Hepatocyte (in vitro differentiated cells): ENCODE measurements at regions not wholly inside any gene's neighbourhood (a gene's known extent, or its start where the extent isn't known, plus 50 kb on each side); places are given as distances from the start of the nearest gene placed in this dataset.

ENCODE experiments used
- DNase-seq: peaks from one replicate; pipeline ENCODE4 v3.0.0-alpha.2; 2016; ENCODE audit warnings: low spot score
- H2AFZ ChIP-seq: fragments of 200-600 bp; sonication (generic); 2 replicates; pipeline ENCODE4 v1.6.0; 2016; ENCODE audit warnings: antibody characterized with exemption, mild to moderate bottlenecking
- H3K27ac ChIP-seq: fragments of 200-600 bp; sonication (generic); 2 replicates; pipeline ENCODE4 v1.5.1; 2016; ENCODE audit warnings: mild to moderate bottlenecking
- H3K27me3 ChIP-seq: fragments of 200-600 bp; sonication (generic); 2 replicates; pipeline ENCODE4 v1.6.1; 2016
- H3K36me3 ChIP-seq: fragments of 200-600 bp; sonication (generic); replicated peaks from 2 replicates; pipeline ENCODE4 v1.5.1; 2016; ENCODE audit warnings: low read depth; ENCODE audit not compliant: insufficient read depth
- H3K4me1 ChIP-seq: fragments of 200-600 bp; sonication (generic); 2 replicates; pipeline ENCODE4 v1.5.1; 2016; ENCODE audit warnings: mild to moderate bottlenecking, moderate library complexity; ENCODE audit not compliant: insufficient read depth
- H3K4me2 ChIP-seq: fragments of 200-600 bp; sonication (generic); 2 replicates; pipeline ENCODE4 v1.6.0; 2016
- H3K4me3 ChIP-seq: fragments of 200-600 bp; sonication (generic); 2 replicates; pipeline ENCODE4 v1.5.1; 2016; ENCODE audit warnings: mild to moderate bottlenecking
- H3K79me2 ChIP-seq: fragments of 200-600 bp; sonication (generic); 2 replicates; pipeline ENCODE4 v1.6.0; 2017; ENCODE audit warnings: mild to moderate bottlenecking
- H3K9me2 ChIP-seq: fragments of 200-600 bp; sonication (generic); replicated peaks from 2 replicates; pipeline ENCODE4 v1.6.0; 2017; ENCODE audit warnings: mild to moderate bottlenecking; ENCODE audit not compliant: insufficient read depth
- H3K9me3 ChIP-seq: fragments of 200-600 bp; sonication (generic); 2 replicates; pipeline ENCODE4 v1.5.1; 2016; ENCODE audit warnings: low read depth, mild to moderate bottlenecking
- H4K20me1 ChIP-seq: fragments of 200-600 bp; sonication (generic); 2 replicates; pipeline ENCODE4 v1.6.0; 2016; ENCODE audit warnings: mild to moderate bottlenecking; ENCODE audit not compliant: insufficient read depth, poor library complexity, severe bottlenecking
- CTCF ChIP-seq: fragments of 200-600 bp; sonication (generic); IDR thresholded peaks from 2 replicates; pipeline ENCODE4 v1.5.1; 2016; ENCODE audit warnings: antibody characterized with exemption, mild to moderate bottlenecking; ENCODE audit not compliant: poor library complexity
- EZH2 ChIP-seq: fragments of 200-600 bp; sonication (generic); IDR thresholded peaks from 2 replicates; pipeline ENCODE4 v1.6.1; 2016; ENCODE audit warnings: antibody characterized with exemption, mild to moderate bottlenecking, borderline replicate concordance
- EZH2phosphoT487 ChIP-seq: fragments of 200-600 bp; sonication (generic); IDR thresholded peaks from one replicate; pipeline ENCODE4 v1.6.1; 2018; ENCODE audit warnings: antibody characterized with exemption, mild to moderate bottlenecking, low read depth, moderate library complexity; ENCODE audit not compliant: unreplicated experiment, severe bottlenecking
- WGBS: methylation state at CpG from one replicate; pipeline ENCODE4 v1.1.6; 2016; ENCODE audit warnings: low lambda C conversion rate; ENCODE audit errors: missing lambda C conversion rate; 5-methylcytosine and 5-hydroxymethylcytosine counted together

GRCh38 chr2:156155319-156155718, 177.2 kb downstream of the NR4A2 start:
- no peak overlapping the region for H2AFZ ChIP-seq
- no peak overlapping the region for H3K27ac ChIP-seq
- no peak for TF ChIP-seq EZH2phosphoT487
- no peak for TF ChIP-seq CTCF
- H3K36me3 ChIP-seq: no peaks in the 10 kb centered on the region
- no peak for DNase-seq
- no peaks in the 10 kb centered on the region for H3K9me3 ChIP-seq
- WGBS: 88% methylated on average over 3 of the region's 3 CpGs
- no peaks in the 10 kb centered on the region for H3K9me2 ChIP-seq
- no peaks in the 10 kb centered on the region for H3K4me1 ChIP-seq
- no peaks in the 10 kb centered on the region for H4K20me1 ChIP-seq
- H3K79me2 ChIP-seq: no peaks in the 10 kb centered on the region
- H3K27me3 ChIP-seq: no peaks in the 10 kb centered on the region
- no peak overlapping the region for H3K4me2 ChIP-seq
- H3K4me3 ChIP-seq: no peak overlapping the region

- TF ChIP-seq CTCF (no peak), EZH2 (no peak), EZH2phosphoT487 (no peak)
- WGBS: 96% methylated on average over 1 of the region's 1 CpG
- H3K36me3 ChIP-seq: no peaks in the 10 kb centered on the region
- H3K4me2 ChIP-seq: no peak overlapping the region
- no peaks in the 10 kb centered on the region for H3K9me3 ChIP-seq
- H3K27me3 ChIP-seq: no peaks in the 10 kb centered on the region
- H3K27ac ChIP-seq: no peak overlapping the region
- H3K4me1 ChIP-seq: no peaks in the 10 kb centered on the region
- H3K4me3 ChIP-seq: no peak overlapping the region
- no peaks in the 10 kb centered on the region for H3K79me2 ChIP-seq
- H2AFZ ChIP-seq: no peak overlapping the region
- no peaks in the 10 kb centered on the region for H4K20me1 ChIP-seq
- no peak for DNase-seq
- no peaks in the 10 kb centered on the region for H3K9me2 ChIP-seq
Measured at GRCh38 chr2:156151351-156151750, 181.2 kb downstream of the NR4A2 start.

- H3K4me1 ChIP-seq: no peaks in the 10 kb centered on the region
- H4K20me1 ChIP-seq: no peaks in the 10 kb centered on the region
- H3K4me2 ChIP-seq: no peak overlapping the region
- DNase-seq: no peak
- no peaks in the 10 kb centered on the region for H3K9me2 ChIP-seq
- H3K9me3 ChIP-seq: no peaks in the 10 kb centered on the region
- no peak overlapping the region for H3K27ac ChIP-seq
- H3K4me3 ChIP-seq: no peak overlapping the region
- WGBS: 60% methylated on average over 4 of the region's 4 CpGs
- no peaks in the 10 kb centered on the region for H3K27me3 ChIP-seq
- H3K79me2 ChIP-seq: no peaks in the 10 kb centered on the region
- H3K36me3 ChIP-seq: no peaks in the 10 kb centered on the region
- H2AFZ ChIP-seq: no peak overlapping the region
- TF ChIP-seq EZH2phosphoT487 (no peak), EZH2 (no peak), CTCF (no peak)
Measured at GRCh38 chr2:156147594-156148330, 184.8 kb downstream of the NR4A2 start.
